GM21737 (cell line): ENCODE measurements at regions not wholly inside any gene's neighbourhood (a gene's known extent, or its start where the extent isn't known, plus 50 kb on each side); places are given as distances from the start of the nearest gene placed in this dataset.

ENCODE experiments used
- ATAC-seq: cut with Tn5 transposase; IDR thresholded peaks from one replicate; pipeline ENCODE4 v1.9.1; 2021; ENCODE audit warnings: mild to moderate bottlenecking, moderate library complexity; ENCODE audit not compliant: unreplicated experiment

GRCh38 chr12:21993438-21993981, 52.3 kb upstream of the ABCC9 start:
- no peak for ATAC-seq

GRCh38 chr12:21992823-21993222, 51.6 kb upstream of the ABCC9 start:
- peak; percentile 53 for ATAC-seq

GRCh38 chr12:21991526-21991925, 50.3 kb upstream of the ABCC9 start:
- no peak for ATAC-seq
